K562 (cell line): ENCODE measurements at regions not wholly inside any gene's neighbourhood (a gene's known extent, or its start where the extent isn't known, plus 50 kb on each side); places are given as distances from the start of the nearest gene placed in this dataset.

ENCODE experiments used
- ATAC-seq: fragments of 200-7000 bp; cut with Tn5 transposase; 3 replicates; pipeline ENCODE4 v1.9.1; 2020; ENCODE audit warnings: moderate library complexity
- BruUV-seq: library from RNA; stranded (reverse); fragments of 400-500 nt; replicated peaks from 2 replicates; lab custom pipeline; 2021; lab: Mats Ljungman, UMichigan
- CTCF ChIA-PET: fragments of 300-600 bp; formaldehyde crosslinking; extraction: SDS; loops from one replicate; lab custom pipeline; 2021; ENCODE audit warnings: low intra/inter-chr PET ratio; lab: Yijun Ruan, JAX
- POLR2A ChIA-PET: fragments of 300-600, 350-650 bp; sonication (Branson Sonifier 250); formaldehyde crosslinking; extraction: SDS; loops from one replicate; lab custom pipeline; 2021; ENCODE audit warnings: antibody characterized with exemption, inconsistent platforms; lab: Yijun Ruan, JAX
- DNase-seq, 4 experiments: peaks; one replicate each; pipeline versions ENCODE4 v3.0.0 to v3.0.0-alpha.2; 2011 to 2018; ENCODE audit warnings: low spot score in 3 of 4, mixed read lengths in 3 of 4; ENCODE audit errors: extremely low read depth in 1 of 4
- FAIRE-seq: peaks from 2 replicates; lab custom pipeline; 2011; peaks lifted over from hg19 to GRCh38; lab: Jason Lieb, UNC
- H2AFZ ChIP-seq: 2 replicates; pipeline ENCODE4 v1.6.0; 2011; ENCODE audit warnings: low read depth, low read length, control low read depth, inconsistent platforms
- H3K27ac ChIP-seq: fragments of 200-600 bp; 3 replicates; pipeline ENCODE4 v1.8.0; 2011; ENCODE audit warnings: low read depth, mild to moderate bottlenecking, control low read depth, inconsistent platforms, low read length, moderate library complexity, mixed read lengths; ENCODE audit errors: extremely low read depth
- H3K27me3 ChIP-seq, 2 experiments: fragments of 300-600 bp in 1 of 2; 2 replicates in 1 of 2; 3 replicates in 1 of 2; pipeline versions ENCODE4 v1.6.0 to v1.8.0; 2011; ENCODE audit warnings: inconsistent platforms in 2 of 2, low read length in 2 of 2, mild to moderate bottlenecking in 1 of 2, mixed read lengths in 1 of 2, moderate library complexity in 1 of 2; ENCODE audit not compliant: control insufficient read depth in 2 of 2, insufficient read depth in 2 of 2
- H3K36me3 ChIP-seq: fragments of 300-600 bp; 3 replicates; pipeline ENCODE4 v1.8.0; 2011; ENCODE audit warnings: mild to moderate bottlenecking, low read length, inconsistent platforms; ENCODE audit not compliant: control insufficient read depth, insufficient read depth
- H3K4me1 ChIP-seq, 2 experiments: fragments of 200-600 bp in 1 of 2; replicated peaks in 1 of 2; 2 replicates in 1 of 2; 3 replicates in 1 of 2; pipeline versions ENCODE4 v1.5.1 to v1.8.0; 2011; ENCODE audit warnings: inconsistent platforms in 2 of 2, low read length in 2 of 2, mild to moderate bottlenecking in 1 of 2, mixed read lengths in 1 of 2, moderate library complexity in 1 of 2; ENCODE audit not compliant: control insufficient read depth in 2 of 2, insufficient read depth in 2 of 2
- H3K4me2 ChIP-seq: 2 replicates; pipeline ENCODE4 v1.6.1; 2011; ENCODE audit warnings: low read length, control low read depth, inconsistent platforms, mixed read lengths; ENCODE audit not compliant: insufficient read depth
- H3K4me3 ChIP-seq: fragments of 200-600 bp; sonication (generic), shearing (Covaris generic); 2 replicates; pipeline ENCODE4 v1.5.1; 2016; ENCODE audit warnings: control low read depth, inconsistent platforms
- H3K79me2 ChIP-seq: fragments of 200-600 bp; 3 replicates; pipeline ENCODE4 v1.8.0; 2011; ENCODE audit warnings: low read length, inconsistent platforms; ENCODE audit not compliant: control insufficient read depth, insufficient read depth
- H3K9ac ChIP-seq, 2 experiments: 2 replicates each; pipeline versions ENCODE4 v1.6.0 to v1.6.1; 2011; ENCODE audit warnings: low read depth in 2 of 2, low read length in 2 of 2, control low read depth in 1 of 2, inconsistent platforms in 1 of 2, mild to moderate bottlenecking in 1 of 2, mixed read lengths in 1 of 2; ENCODE audit not compliant: insufficient read depth in 1 of 2
- H3K9me1 ChIP-seq: one replicate; pipeline ENCODE4 v1.6.0; 2011; ENCODE audit warnings: inconsistent platforms, mild to moderate bottlenecking, low read length, moderate library complexity; ENCODE audit not compliant: control insufficient read depth, insufficient read depth
- H3K9me3 ChIP-seq: replicated peaks from 2 replicates; pipeline ENCODE4 v1.5.1; 2011; ENCODE audit warnings: low read depth, low read length, inconsistent platforms; ENCODE audit not compliant: control insufficient read depth, insufficient read depth
- H4K20me1 ChIP-seq: replicated peaks from 2 replicates; pipeline ENCODE4 v1.6.1; 2011; ENCODE audit warnings: low read length, inconsistent platforms, mixed read lengths; ENCODE audit not compliant: control insufficient read depth, insufficient read depth
- CREB1 ChIP-seq, 2 experiments: sonication (generic) in 1 of 2; formaldehyde crosslinking in 1 of 2; IDR thresholded peaks; 2 replicates each; pipeline versions ENCODE4 v1.6.1 to v1.8.0; 2012 to 2022; ENCODE audit warnings: inconsistent platforms in 1 of 2, mild to moderate bottlenecking in 1 of 2, missing genetic modification reagents in 1 of 2, moderate library complexity in 1 of 2
- DNMT1 ChIP-seq: fragments of 450-650 bp; IDR thresholded peaks from 2 replicates; pipeline ENCODE4 v1.6.1; 2016; ENCODE audit warnings: antibody characterized with exemption, mild to moderate bottlenecking
- NFXL1 ChIP-seq: fragments of 450-650 bp; formaldehyde crosslinking; IDR thresholded peaks from 2 replicates; pipeline ENCODE4 v1.4.0; 2021; ENCODE audit warnings: mild to moderate bottlenecking
- RNF2 ChIP-seq: sonication (generic); IDR thresholded peaks from 2 replicates; pipeline ENCODE4 v1.6.1; 2016
- SP2 ChIP-seq: IDR thresholded peaks from 2 replicates; pipeline ENCODE4 v1.6.1; 2011; ENCODE audit warnings: mild to moderate bottlenecking, low read depth, low read length, moderate library complexity; ENCODE audit not compliant: poor library complexity, severe bottlenecking; ENCODE audit errors: extremely low read depth
- STAT5A ChIP-seq: IDR thresholded peaks from 2 replicates; pipeline ENCODE4 v1.6.1; 2012; ENCODE audit warnings: low read length, inconsistent platforms, borderline replicate concordance
- TAF9B ChIP-seq: fragments of 450-650 bp; IDR thresholded peaks from 2 replicates; pipeline ENCODE4 v1.6.1; 2018; ENCODE audit warnings: mild to moderate bottlenecking; ENCODE audit not compliant: partially characterized antibody
- TARDBP ChIP-seq: fragments of 450-650 bp; IDR thresholded peaks from 2 replicates; pipeline ENCODE4 v1.6.1; 2016
- TCF3 ChIP-seq: sonication (generic); formaldehyde crosslinking; IDR thresholded peaks from 2 replicates; pipeline ENCODE4 v1.4.0; 2020; ENCODE audit warnings: mild to moderate bottlenecking, missing genetic modification reagents
- ZNF121 ChIP-seq: sonication (generic); formaldehyde crosslinking; conservative IDR thresholded peaks from 2 replicates; pipeline ENCODE4 v1.8.0; 2022; ENCODE audit warnings: missing genetic modification reagents
- ZNF140 ChIP-seq: fragments of 250-450 bp; sonication (Bioruptor Pico); IDR thresholded peaks from 2 replicates; pipeline ENCODE4 v1.8.0; 2021; ENCODE audit warnings: moderate library complexity, mild to moderate bottlenecking, inconsistent platforms
- WGBS: fragments of 100-300 bp; shearing (Covaris generic); methylation state at CpG from one replicate; pipeline ENCODE4 v1.1.6; 2016; ENCODE audit warnings: low coverage, mixed read lengths; ENCODE audit not compliant: insufficient coverage; ENCODE audit errors: missing lambda C conversion rate; 5-methylcytosine and 5-hydroxymethylcytosine counted together
- in situ Hi-C: fragments of 300-500 bp; cut with MboI; formaldehyde crosslinking; loops from 4 replicates; pipeline ENCODE4 v1.15.0; 2018; ENCODE audit warnings: inconsistent platforms, mixed read lengths
- intact Hi-C: fragments of 100-400 bp; cut with micrococcal nuclease; formaldehyde crosslinking; loops from 2 replicates; pipeline ENCODE4 v1.14.2; 2022
- TF ChIP-seq, protein P1 (sequence below): fragments of 450-650 bp; conservative IDR thresholded peaks from 2 replicates; pipeline ENCODE4 v1.6.1; 2016; ENCODE audit warnings: missing genetic modification characterization, low read depth, mild to moderate bottlenecking, missing compliant biosample characterization, moderate library complexity
- TF ChIP-seq, protein P2 (sequence below), 2 experiments: fragments of 450-650 bp; conservative IDR thresholded peaks; 2 replicates each; pipeline ENCODE4 v1.6.1; 2017; ENCODE audit warnings: mild to moderate bottlenecking in 2 of 2, moderate library complexity in 2 of 2
- TF ChIP-seq, protein P3 (sequence below): fragments of 200-800 bp; sonication (Bioruptor generic); IDR thresholded peaks from 2 replicates; pipeline ENCODE4 v1.6.1; 2017; ENCODE audit warnings: missing genetic modification characterization, missing compliant biosample characterization
- TF ChIP-seq, protein P4 (sequence below): fragments of 450-650 bp; formaldehyde crosslinking; IDR thresholded peaks from 2 replicates; pipeline ENCODE4 v1.4.0; 2022; ENCODE audit warnings: missing genetic modification characterization

DNA sequence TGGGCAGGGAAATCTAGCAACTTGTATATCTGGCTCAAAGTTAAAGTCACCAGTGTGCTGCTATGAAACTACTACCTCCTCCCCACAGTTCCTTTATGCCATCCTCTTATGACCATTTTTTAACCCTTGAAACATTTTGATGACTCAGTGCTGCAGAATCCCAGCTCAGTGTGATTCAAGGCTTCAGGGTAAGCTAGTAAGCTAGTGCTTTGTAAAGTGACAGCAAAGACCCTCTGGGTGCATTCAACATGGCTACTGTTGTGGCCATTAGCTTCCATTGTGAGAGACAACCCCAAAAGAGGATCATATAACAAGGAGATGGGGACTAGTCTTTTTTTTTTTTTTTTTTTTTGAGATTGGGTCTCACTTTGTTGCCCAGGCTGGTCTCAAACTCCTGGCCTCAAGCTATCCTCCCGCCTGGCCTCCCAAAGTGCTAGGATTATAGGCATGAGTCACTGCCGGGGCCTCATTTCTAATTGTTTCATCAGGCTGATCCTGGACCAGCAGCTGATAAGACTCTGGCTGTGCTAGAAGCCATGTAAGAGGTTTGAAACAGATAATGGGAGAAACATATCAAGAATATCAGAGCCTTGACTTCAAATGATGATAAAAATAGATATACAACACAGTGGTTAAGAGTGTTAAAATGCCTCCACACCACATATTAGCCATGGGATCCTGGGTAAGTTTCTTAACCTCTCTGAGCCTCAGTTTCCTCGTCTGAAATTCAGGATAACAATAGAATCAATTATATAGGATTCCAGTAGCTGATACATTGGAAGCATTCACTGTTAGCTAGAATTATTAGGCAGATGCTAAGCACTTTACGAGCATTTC is 65.7 kb upstream of the RTN4 start:
- no peaks in the 10 kb centered on the region for H3K79me2 ChIP-seq
- H3K27ac ChIP-seq: peak overlapping the region; percentile 71
- peak overlapping the region in 1 of 2 experiments; percentile 50; a peak in 2 of 4 replicates for H3K9ac ChIP-seq
- H3K4me1 ChIP-seq: peaks cover 42 to 91% of the 10 kb centered on the region in 2 experiments
- no peaks in the 10 kb centered on the region for H3K27me3 ChIP-seq
- H3K4me3 ChIP-seq: no peak overlapping the region
- in situ Hi-C loops: no loop called here
- H2AFZ ChIP-seq: 0 out of 2 replicates have a peak overlapping the region, but pooled peaks have one; percentile 3
- no peaks in the 10 kb centered on the region for H3K9me3 ChIP-seq
- intact Hi-C loops: loop anchor here (1.0 to 5.0 kb wide), 2 partner anchors 24 to 51 kb away; no protein-coding TSS in a partner anchor
- ChIA-PET POLR2A (interaction anchor here (0.6 to 4.4 kb wide), 15 partner anchors 8 to 116 kb away, joined by 3 to 26 read pairs (median 4); partner anchors contain the start of genes CLHC1, RPS27A and RTN4), CTCF (no interaction called here)
- ATAC-seq: peak; percentile 58
- H4K20me1 ChIP-seq: no peaks in the 10 kb centered on the region
- peak; percentile 49 for FAIRE-seq
- no TSS peak for BruUV-seq
- 11% methylated on average over 4 of the region's 4 CpGs for WGBS
- peak overlapping the region; percentile 58 for H3K4me2 ChIP-seq
- peak in 3 of 4 experiments; percentile 47 to 87 (median 59) for DNase-seq
- H3K9me1 ChIP-seq: no peaks in the 10 kb centered on the region
- H3K36me3 ChIP-seq: no peaks in the 10 kb centered on the region
- TF ChIP-seq, protein P1, sequence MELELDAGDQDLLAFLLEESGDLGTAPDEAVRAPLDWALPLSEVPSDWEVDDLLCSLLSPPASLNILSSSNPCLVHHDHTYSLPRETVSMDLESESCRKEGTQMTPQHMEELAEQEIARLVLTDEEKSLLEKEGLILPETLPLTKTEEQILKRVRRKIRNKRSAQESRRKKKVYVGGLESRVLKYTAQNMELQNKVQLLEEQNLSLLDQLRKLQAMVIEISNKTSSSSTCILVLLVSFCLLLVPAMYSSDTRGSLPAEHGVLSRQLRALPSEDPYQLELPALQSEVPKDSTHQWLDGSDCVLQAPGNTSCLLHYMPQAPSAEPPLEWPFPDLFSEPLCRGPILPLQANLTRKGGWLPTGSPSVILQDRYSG (tag): no peak
- TF ChIP-seq, protein P2, sequence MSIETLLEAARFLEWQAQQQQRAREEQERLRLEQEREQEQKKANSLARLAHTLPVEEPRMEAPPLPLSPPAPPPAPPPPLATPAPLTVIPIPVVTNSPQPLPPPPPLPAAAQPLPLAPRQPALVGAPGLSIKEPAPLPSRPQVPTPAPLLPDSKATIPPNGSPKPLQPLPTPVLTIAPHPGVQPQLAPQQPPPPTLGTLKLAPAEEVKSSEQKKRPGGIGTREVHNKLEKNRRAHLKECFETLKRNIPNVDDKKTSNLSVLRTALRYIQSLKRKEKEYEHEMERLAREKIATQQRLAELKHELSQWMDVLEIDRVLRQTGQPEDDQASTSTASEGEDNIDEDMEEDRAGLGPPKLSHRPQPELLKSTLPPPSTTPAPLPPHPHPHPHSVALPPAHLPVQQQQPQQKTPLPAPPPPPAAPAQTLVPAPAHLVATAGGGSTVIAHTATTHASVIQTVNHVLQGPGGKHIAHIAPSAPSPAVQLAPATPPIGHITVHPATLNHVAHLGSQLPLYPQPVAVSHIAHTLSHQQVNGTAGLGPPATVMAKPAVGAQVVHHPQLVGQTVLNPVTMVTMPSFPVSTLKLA (conservative IDR thresholded peaks at IDR 0.05): peak in 1 of 2 experiments; percentile 38; a peak in 1 of 4 replicates
- peak; percentile 74; the same call in 1 of the 2 replicates for TF ChIP-seq TARDBP
- TF ChIP-seq, protein P3, sequence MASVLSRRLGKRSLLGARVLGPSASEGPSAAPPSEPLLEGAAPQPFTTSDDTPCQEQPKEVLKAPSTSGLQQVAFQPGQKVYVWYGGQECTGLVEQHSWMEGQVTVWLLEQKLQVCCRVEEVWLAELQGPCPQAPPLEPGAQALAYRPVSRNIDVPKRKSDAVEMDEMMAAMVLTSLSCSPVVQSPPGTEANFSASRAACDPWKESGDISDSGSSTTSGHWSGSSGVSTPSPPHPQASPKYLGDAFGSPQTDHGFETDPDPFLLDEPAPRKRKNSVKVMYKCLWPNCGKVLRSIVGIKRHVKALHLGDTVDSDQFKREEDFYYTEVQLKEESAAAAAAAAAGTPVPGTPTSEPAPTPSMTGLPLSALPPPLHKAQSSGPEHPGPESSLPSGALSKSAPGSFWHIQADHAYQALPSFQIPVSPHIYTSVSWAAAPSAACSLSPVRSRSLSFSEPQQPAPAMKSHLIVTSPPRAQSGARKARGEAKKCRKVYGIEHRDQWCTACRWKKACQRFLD: peak; percentile 87
- peak; percentile 67 for TF ChIP-seq TCF3 (CRISPR knock-in tag)
- peak; percentile 56 for TF ChIP-seq TAF9B
- TF ChIP-seq NFXL1: peak; percentile 16; the same call in 1 of the 2 replicates
- peak; percentile 36; the same call in 1 of the 2 replicates for TF ChIP-seq CREB1 (IDR thresholded peaks at IDR 0.05)
- no peak for TF ChIP-seq CREB1 (CRISPR knock-in tag; IDR thresholded peaks at IDR 0.05)
- TF ChIP-seq STAT5A: peak; percentile 63; the same call in 1 of the 2 replicates
- peak; percentile 93 for TF ChIP-seq RNF2
- TF ChIP-seq ZNF140 (CRISPR knock-in tag): 0 out of 2 replicates have a peak, but pooled peaks have one; percentile 31
- no peak for TF ChIP-seq SP2
- peak; percentile 63; the same call in 1 of the 2 replicates for TF ChIP-seq ZNF121 (CRISPR knock-in tag)
- TF ChIP-seq DNMT1: 0 out of 2 replicates have a peak, but pooled peaks have one; percentile 54
- TF ChIP-seq, protein P4, sequence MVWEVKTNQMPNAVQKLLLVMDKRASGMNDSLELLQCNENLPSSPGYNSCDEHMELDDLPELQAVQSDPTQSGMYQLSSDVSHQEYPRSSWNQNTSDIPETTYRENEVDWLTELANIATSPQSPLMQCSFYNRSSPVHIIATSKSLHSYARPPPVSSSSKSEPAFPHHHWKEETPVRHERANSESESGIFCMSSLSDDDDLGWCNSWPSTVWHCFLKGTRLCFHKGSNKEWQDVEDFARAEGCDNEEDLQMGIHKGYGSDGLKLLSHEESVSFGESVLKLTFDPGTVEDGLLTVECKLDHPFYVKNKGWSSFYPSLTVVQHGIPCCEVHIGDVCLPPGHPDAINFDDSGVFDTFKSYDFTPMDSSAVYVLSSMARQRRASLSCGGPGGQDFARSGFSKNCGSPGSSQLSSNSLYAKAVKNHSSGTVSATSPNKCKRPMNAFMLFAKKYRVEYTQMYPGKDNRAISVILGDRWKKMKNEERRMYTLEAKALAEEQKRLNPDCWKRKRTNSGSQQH (CRISPR knock-in tag): 0 out of 2 replicates have a peak, but pooled peaks have one; percentile 5
